Hepatocyte (in vitro differentiated cells): ENCODE measurements at regions not wholly inside any gene's neighbourhood (a gene's known extent, or its start where the extent isn't known, plus 50 kb on each side); places are given as distances from the start of the nearest gene placed in this dataset.
A peak's percentile ranks its signal among the peaks of the same experiment; 100 is the strongest.

Source experiments
- DNase-seq: peaks from one replicate; pipeline ENCODE4 v3.0.0-alpha.2; 2016; ENCODE audit warnings: low spot score
- H2AFZ ChIP-seq: fragments of 200-600 bp; sonication (generic); 2 replicates; pipeline ENCODE4 v1.6.0; 2016; ENCODE audit warnings: antibody characterized with exemption, mild to moderate bottlenecking
- H3K27ac ChIP-seq: fragments of 200-600 bp; sonication (generic); 2 replicates; pipeline ENCODE4 v1.5.1; 2016; ENCODE audit warnings: mild to moderate bottlenecking
- H3K27me3 ChIP-seq: fragments of 200-600 bp; sonication (generic); 2 replicates; pipeline ENCODE4 v1.6.1; 2016
- H3K36me3 ChIP-seq: fragments of 200-600 bp; sonication (generic); replicated peaks from 2 replicates; pipeline ENCODE4 v1.5.1; 2016; ENCODE audit warnings: low read depth; ENCODE audit not compliant: insufficient read depth
- H3K4me1 ChIP-seq: fragments of 200-600 bp; sonication (generic); 2 replicates; pipeline ENCODE4 v1.5.1; 2016; ENCODE audit warnings: mild to moderate bottlenecking, moderate library complexity; ENCODE audit not compliant: insufficient read depth
- H3K4me2 ChIP-seq: fragments of 200-600 bp; sonication (generic); 2 replicates; pipeline ENCODE4 v1.6.0; 2016
- H3K4me3 ChIP-seq: fragments of 200-600 bp; sonication (generic); 2 replicates; pipeline ENCODE4 v1.5.1; 2016; ENCODE audit warnings: mild to moderate bottlenecking
- H3K79me2 ChIP-seq: fragments of 200-600 bp; sonication (generic); 2 replicates; pipeline ENCODE4 v1.6.0; 2017; ENCODE audit warnings: mild to moderate bottlenecking
- H3K9me2 ChIP-seq: fragments of 200-600 bp; sonication (generic); replicated peaks from 2 replicates; pipeline ENCODE4 v1.6.0; 2017; ENCODE audit warnings: mild to moderate bottlenecking; ENCODE audit not compliant: insufficient read depth
- H3K9me3 ChIP-seq: fragments of 200-600 bp; sonication (generic); 2 replicates; pipeline ENCODE4 v1.5.1; 2016; ENCODE audit warnings: low read depth, mild to moderate bottlenecking
- H4K20me1 ChIP-seq: fragments of 200-600 bp; sonication (generic); 2 replicates; pipeline ENCODE4 v1.6.0; 2016; ENCODE audit warnings: mild to moderate bottlenecking; ENCODE audit not compliant: insufficient read depth, poor library complexity, severe bottlenecking
- CTCF ChIP-seq: fragments of 200-600 bp; sonication (generic); IDR thresholded peaks from 2 replicates; pipeline ENCODE4 v1.5.1; 2016; ENCODE audit warnings: antibody characterized with exemption, mild to moderate bottlenecking; ENCODE audit not compliant: poor library complexity
- EZH2 ChIP-seq: fragments of 200-600 bp; sonication (generic); IDR thresholded peaks from 2 replicates; pipeline ENCODE4 v1.6.1; 2016; ENCODE audit warnings: antibody characterized with exemption, mild to moderate bottlenecking, borderline replicate concordance
- EZH2phosphoT487 ChIP-seq: fragments of 200-600 bp; sonication (generic); IDR thresholded peaks from one replicate; pipeline ENCODE4 v1.6.1; 2018; ENCODE audit warnings: antibody characterized with exemption, mild to moderate bottlenecking, low read depth, moderate library complexity; ENCODE audit not compliant: unreplicated experiment, severe bottlenecking
- WGBS: methylation state at CpG from one replicate; pipeline ENCODE4 v1.1.6; 2016; ENCODE audit warnings: low lambda C conversion rate; ENCODE audit errors: missing lambda C conversion rate; 5-methylcytosine and 5-hydroxymethylcytosine counted together

- Histone ChIP-seq H3K9me3 (no peaks in the 10 kb centered on the region), H3K4me2 (no peak overlapping the region), H3K9me2 (no peaks in the 10 kb centered on the region), H2AFZ (no peak overlapping the region), H3K27me3 (no peaks in the 10 kb centered on the region), H3K4me1 (no peaks in the 10 kb centered on the region), H4K20me1 (no peaks in the 10 kb centered on the region), H3K79me2 (no peaks in the 10 kb centered on the region), H3K4me3 (no peak overlapping the region), H3K36me3 (no peaks in the 10 kb centered on the region), H3K27ac (no peak overlapping the region)
- TF ChIP-seq EZH2 (no peak), CTCF (no peak), EZH2phosphoT487 (no peak)
- DNase-seq, result no peak
- 78% methylated on average over 6 of the region's 6 CpGs for WGBS
These were observed 210.8 kb upstream of the RASGEF1B start for GRCh38 chr4:81682492-81682891.

GRCh38 chr4:81679315-81679714 is 207.6 kb upstream of the RASGEF1B start:
- 80% methylated on average over 3 of the region's 3 CpGs for WGBS

GRCh38 chr4:81678801-81679200 is 207.1 kb upstream of the RASGEF1B start:
- H3K4me3 ChIP-seq, result no peak overlapping the region
- H3K27me3 ChIP-seq, result no peaks in the 10 kb centered on the region
- H3K36me3 ChIP-seq, result no peaks in the 10 kb centered on the region
- H2AFZ ChIP-seq, result no peak overlapping the region
- H3K79me2 ChIP-seq, result no peaks in the 10 kb centered on the region
- no peaks in the 10 kb centered on the region for H3K9me3 ChIP-seq
- no peak for TF ChIP-seq EZH2phosphoT487
- no peak for TF ChIP-seq EZH2
- no peak for TF ChIP-seq CTCF
- no peaks in the 10 kb centered on the region for H3K4me1 ChIP-seq
- H4K20me1 ChIP-seq, result no peaks in the 10 kb centered on the region
- no peak for DNase-seq
- no peaks in the 10 kb centered on the region for H3K9me2 ChIP-seq
- WGBS, result 56% methylated on average over 3 of the region's 3 CpGs
- no peak overlapping the region for H3K27ac ChIP-seq
- H3K4me2 ChIP-seq, result no peak overlapping the region

More at GRCh38 chr4:81679315-81679714, 207.6 kb upstream of the RASGEF1B start:
- Histone ChIP-seq H3K9me3 (no peaks in the 10 kb centered on the region), H4K20me1 (no peaks in the 10 kb centered on the region), H3K4me3 (no peak overlapping the region), H3K4me1 (no peaks in the 10 kb centered on the region), H3K27ac (no peak overlapping the region), H3K36me3 (no peaks in the 10 kb centered on the region), H3K9me2 (no peaks in the 10 kb centered on the region), H2AFZ (no peak overlapping the region), H3K27me3 (no peaks in the 10 kb centered on the region), H3K4me2 (no peak overlapping the region), H3K79me2 (no peaks in the 10 kb centered on the region)
- DNase-seq, result no peak
- TF ChIP-seq CTCF, result no peak
- TF ChIP-seq EZH2, result no peak
- TF ChIP-seq EZH2phosphoT487, result no peak

- H3K27ac ChIP-seq, result peak overlapping the region; percentile 57
- H3K4me2 ChIP-seq, result no peak overlapping the region
- H3K9me2 ChIP-seq, result no peaks in the 10 kb centered on the region
- no peaks in the 10 kb centered on the region for H3K79me2 ChIP-seq
- TF ChIP-seq EZH2phosphoT487 (no peak), EZH2 (no peak), CTCF (no peak)
- peak; percentile 27 for DNase-seq
- H3K9me3 ChIP-seq, result no peaks in the 10 kb centered on the region
- no peak overlapping the region for H3K4me3 ChIP-seq
- no peaks in the 10 kb centered on the region for H3K36me3 ChIP-seq
- 52% methylated on average over 5 of the region's 5 CpGs for WGBS
- no peaks in the 10 kb centered on the region for H4K20me1 ChIP-seq
- H2AFZ ChIP-seq, result no peak overlapping the region
- no peaks in the 10 kb centered on the region for H3K4me1 ChIP-seq
- H3K27me3 ChIP-seq, result no peaks in the 10 kb centered on the region
These were observed 204.8 kb upstream of the RASGEF1B start for GRCh38 chr4:81676537-81676936.
